Psoas muscle (tissue), 7 donors: ENCODE measurements at regions not wholly inside any gene's neighbourhood (a gene's known extent, or its start where the extent isn't known, plus 50 kb on each side); places are given as distances from the start of the nearest gene placed in this dataset.

ENCODE experiments used
- ATAC-seq, 4 donors: fragments of 200-7000 bp; cut with Tn5 transposase; one replicate each; pipeline ENCODE4 v1.9.1; 2020; ENCODE audit warnings: moderate library complexity in 3 of 4, mild to moderate bottlenecking in 2 of 4
- DNase-seq, 2 donors: peaks; one replicate each; pipeline ENCODE4 v3.0.0-alpha.2; 2020
- H3K27ac ChIP-seq: fragments of 200-600 bp; one replicate; pipeline ENCODE4 v1.8.0; 2022
- H3K27me3 ChIP-seq, 3 donors: fragments of 200-600 bp in 1 of 3; one replicate each; pipeline versions ENCODE4 v1.6.1 to v1.8.0; 2013 to 2022; ENCODE audit warnings: low read length in 2 of 3, mild to moderate bottlenecking in 2 of 3, moderate library complexity in 1 of 3; ENCODE audit not compliant: insufficient read depth in 3 of 3
- H3K36me3 ChIP-seq, 2 donors: fragments of 200-600 bp in 1 of 2; one replicate each; pipeline versions ENCODE4 v1.6.1 to v1.8.0; 2013 to 2022; ENCODE audit warnings: low read depth in 1 of 2, mild to moderate bottlenecking in 1 of 2, moderate library complexity in 1 of 2; ENCODE audit not compliant: insufficient read depth in 1 of 2
- H3K4me1 ChIP-seq: fragments of 200-600 bp; one replicate; pipeline ENCODE4 v1.8.0; 2022
- H3K4me3 ChIP-seq: fragments of 200-600 bp; one replicate; pipeline ENCODE4 v1.8.0; 2022; ENCODE audit warnings: mild to moderate bottlenecking
- H3K9me3 ChIP-seq: fragments of 200-600 bp; one replicate; pipeline ENCODE4 v1.8.0; 2022
- WGBS, 3 donors: extraction: QIAGEN DNeasy Blood & Tissue Kit; methylation state at CpG; one replicate each; pipeline versions ENCODE4 v1.1.6 to v1.1.7; 2013; 5-methylcytosine and 5-hydroxymethylcytosine counted together
- intact Hi-C, 2 donors: fragments of 100-400 bp; cut with DNase I; formaldehyde crosslinking; loops; one replicate each; pipeline versions ENCODE4 v1.11.0 to v1.14.2; 2022
- TF ChIP-seq, protein P1 (sequence below): fragments of 200-600 bp; IDR thresholded peaks from one replicate; pipeline ENCODE4 v1.8.0; 2022; ENCODE audit warnings: antibody characterized with exemption
- donor health status: healthy with polysubstance abuse.
- donor health status: DM: no; HTN: no; CAD: no; lungs with moderate emphysema.
- donor health status: Bipolar disorder and iron deficiency.
- donor health status: healthy.
- donor health status: DM: yes; HTN: yes; CAD: no.
- donor health status: DM: no; HTN: no; CAD: no.
- donor health status: DM: yes; HTN: yes; CAD: no.

DNA sequence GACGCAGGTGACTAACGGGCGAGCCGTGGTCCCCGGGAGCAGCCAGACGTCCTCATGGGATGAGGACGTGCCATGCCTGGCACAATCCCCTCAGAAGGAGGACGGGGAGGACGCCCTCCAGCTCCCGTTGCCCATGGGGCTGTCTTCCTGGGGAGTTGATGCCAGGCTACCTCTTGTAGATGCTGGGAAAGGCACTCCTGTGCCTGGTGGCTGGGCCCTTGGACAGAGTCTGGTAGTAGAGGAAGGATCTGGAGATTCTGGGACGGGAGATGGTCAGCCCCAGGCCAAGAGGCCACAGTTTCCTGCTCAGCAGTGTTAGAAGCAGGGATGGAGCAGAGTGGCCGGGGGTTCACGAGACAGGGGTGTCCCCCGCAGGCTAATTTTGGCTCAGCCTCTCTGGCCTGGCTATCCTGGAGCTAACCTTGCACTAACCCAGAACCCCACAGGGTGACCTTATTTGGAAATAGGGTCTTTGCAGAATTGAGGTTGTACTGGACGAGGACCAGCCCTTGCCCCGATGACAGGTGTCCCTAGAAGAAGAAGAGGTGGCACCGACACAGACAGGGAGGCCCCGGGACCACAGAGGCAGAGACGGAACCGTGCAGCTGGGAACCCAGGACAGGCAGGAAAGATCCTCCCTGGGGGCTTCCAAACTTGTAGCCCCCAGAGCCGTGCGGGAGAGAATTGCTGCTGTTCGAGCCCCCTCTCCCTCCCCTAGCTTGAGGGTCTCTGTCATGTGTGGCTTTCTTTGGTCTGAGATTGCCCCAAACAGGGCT, 50.1 kb upstream of the ADRA2C start:
- Histone ChIP-seq H3K4me3 (no peak overlapping the region), H3K27me3 (peaks cover 0 to 53% (median 7%) of the 10 kb centered on the region in 3 donors), H3K36me3 (no peaks in the 10 kb centered on the region), H3K4me1 (no peaks in the 10 kb centered on the region), H3K9me3 (no peaks in the 10 kb centered on the region), H3K27ac (no peak overlapping the region)
- DNase-seq (peak in 1 of 2 donors; percentile 25), ATAC-seq (no peak)
- 69 to 76% (median 71%) methylated on average over 23 of the region's 23 CpGs for WGBS, 3 donors
- TF ChIP-seq, protein P1, sequence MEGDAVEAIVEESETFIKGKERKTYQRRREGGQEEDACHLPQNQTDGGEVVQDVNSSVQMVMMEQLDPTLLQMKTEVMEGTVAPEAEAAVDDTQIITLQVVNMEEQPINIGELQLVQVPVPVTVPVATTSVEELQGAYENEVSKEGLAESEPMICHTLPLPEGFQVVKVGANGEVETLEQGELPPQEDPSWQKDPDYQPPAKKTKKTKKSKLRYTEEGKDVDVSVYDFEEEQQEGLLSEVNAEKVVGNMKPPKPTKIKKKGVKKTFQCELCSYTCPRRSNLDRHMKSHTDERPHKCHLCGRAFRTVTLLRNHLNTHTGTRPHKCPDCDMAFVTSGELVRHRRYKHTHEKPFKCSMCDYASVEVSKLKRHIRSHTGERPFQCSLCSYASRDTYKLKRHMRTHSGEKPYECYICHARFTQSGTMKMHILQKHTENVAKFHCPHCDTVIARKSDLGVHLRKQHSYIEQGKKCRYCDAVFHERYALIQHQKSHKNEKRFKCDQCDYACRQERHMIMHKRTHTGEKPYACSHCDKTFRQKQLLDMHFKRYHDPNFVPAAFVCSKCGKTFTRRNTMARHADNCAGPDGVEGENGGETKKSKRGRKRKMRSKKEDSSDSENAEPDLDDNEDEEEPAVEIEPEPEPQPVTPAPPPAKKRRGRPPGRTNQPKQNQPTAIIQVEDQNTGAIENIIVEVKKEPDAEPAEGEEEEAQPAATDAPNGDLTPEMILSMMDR = no peak
- intact Hi-C loops = no loop called here

DNA sequence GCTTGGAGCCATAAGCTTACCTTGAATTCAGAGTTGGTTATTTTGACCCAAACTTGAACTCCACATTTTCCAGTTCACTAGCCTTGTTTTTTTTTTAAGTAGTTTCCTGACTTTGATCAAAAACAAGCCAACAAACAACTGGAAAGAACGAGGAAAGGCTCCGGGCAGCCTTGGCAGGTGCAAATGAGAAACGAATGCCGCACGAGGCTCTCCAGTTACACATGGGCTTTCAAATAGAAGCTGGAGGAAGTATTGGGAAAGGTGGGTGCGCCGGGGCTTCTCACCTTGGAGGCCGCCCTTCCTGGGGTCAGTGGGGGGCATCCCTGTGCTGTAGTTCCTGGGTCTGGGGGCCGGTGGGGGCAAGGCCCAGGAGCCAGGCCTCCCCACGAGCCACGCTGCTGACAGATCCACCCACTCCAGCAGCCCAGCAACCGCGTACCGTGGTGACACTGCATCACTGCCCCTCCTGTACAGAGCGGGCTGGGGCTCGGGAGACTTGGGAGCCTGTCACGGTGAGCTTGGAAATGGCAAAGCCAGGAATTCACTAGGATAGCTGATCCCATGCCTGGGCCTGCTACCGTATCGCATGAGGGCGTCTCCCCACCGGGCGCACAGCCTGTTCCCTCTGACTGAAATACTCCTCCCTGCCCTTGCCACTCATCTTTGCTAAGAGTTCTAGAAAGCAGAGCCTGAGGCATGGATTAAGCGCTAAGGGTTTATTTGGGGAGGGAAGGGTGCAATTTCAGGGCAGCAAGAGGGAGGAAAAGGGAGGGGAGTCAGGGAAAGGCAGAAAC, 50.9 kb upstream of the ADRA2C start:
- H3K4me1 ChIP-seq = no peaks in the 10 kb centered on the region
- TF ChIP-seq, protein P1 = no peak
- 39 to 44% (median 40%) methylated on average over 23 of the region's 23 CpGs for WGBS, 3 donors
- no peak overlapping the region for H3K27ac ChIP-seq
- ATAC-seq = peak in 1 of 4 donors; percentile 27
- H3K9me3 ChIP-seq = no peaks in the 10 kb centered on the region
- intact Hi-C loops = no loop called here
- peak in 1 of 2 donors; percentile 41 for DNase-seq
- H3K4me3 ChIP-seq = no peak overlapping the region
- H3K36me3 ChIP-seq = no peaks in the 10 kb centered on the region
- H3K27me3 ChIP-seq = peaks cover 0 to 51% (median 7%) of the 10 kb centered on the region in 3 donors

DNA sequence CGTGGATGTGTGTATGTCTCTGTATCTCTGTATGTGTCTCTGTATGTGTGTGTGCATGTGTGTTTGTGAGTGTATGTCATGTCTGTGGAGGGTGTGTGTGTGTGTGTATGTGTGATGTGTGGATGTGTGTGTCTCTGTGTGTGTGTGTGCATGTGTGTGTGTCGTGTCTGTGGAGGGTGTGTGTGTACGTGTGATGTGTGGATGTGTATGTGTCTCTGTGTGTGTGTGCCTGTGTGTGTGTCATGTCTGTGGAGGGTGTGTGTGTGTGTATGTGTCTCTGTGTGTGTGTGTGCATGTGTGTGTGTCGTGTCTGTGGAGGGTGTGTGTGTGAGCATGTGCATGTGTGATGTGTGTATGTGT, 51.6 kb upstream of the ADRA2C start:
- H3K27me3 ChIP-seq = peaks cover 0 to 46% (median 7%) of the 10 kb centered on the region in 3 donors
- intact Hi-C loops = no loop called here
- 85 to 91% (median 88%) methylated on average over 4 of the region's 4 CpGs for WGBS, 3 donors

DNA sequence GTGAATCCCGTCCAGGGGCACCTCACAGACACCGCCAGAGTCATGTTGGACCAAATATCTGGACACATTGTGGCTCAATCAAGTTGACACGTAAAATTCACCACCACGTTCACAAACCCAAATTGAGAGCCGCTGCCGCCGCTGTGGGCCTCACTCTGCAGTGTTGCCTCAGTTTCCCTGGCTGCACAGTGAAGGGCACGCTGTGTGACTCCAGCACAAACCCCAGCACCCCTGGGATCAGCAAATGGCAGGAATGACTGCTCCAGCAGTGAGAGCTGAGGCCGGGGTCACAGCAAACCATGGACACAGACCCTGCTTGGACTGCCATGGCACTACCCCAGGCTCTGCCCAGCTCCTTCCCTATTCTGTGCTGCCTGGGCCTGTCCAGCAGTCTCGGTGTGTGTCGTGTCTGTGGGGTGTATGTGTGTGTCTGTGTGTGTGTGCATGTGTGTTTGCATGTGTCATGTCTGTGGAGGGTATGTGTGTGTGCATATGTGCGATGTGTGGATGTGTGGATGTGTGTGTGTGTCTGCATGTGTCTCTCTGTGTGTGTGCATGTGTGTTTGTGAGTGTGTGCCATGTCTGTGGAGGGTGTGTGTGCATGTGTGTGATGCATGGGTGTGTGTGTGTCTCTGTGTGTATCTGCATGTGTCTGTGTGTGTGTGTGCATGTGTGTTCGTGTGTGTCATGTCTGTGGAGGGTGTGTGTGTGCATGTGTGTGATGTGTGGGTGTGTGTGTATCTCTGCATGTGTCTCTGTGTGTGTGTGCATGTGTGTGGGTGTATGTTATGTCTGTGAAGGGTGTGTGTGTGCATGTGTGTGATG, 52.2 kb upstream of the ADRA2C start:
- H3K4me3 ChIP-seq = no peak overlapping the region
- intact Hi-C loops = no loop called here
- no peak overlapping the region for H3K27ac ChIP-seq
- TF ChIP-seq, protein P1 = no peak
- H3K27me3 ChIP-seq = peaks cover 0 to 46% (median 7%) of the 10 kb centered on the region in 3 donors
- H3K9me3 ChIP-seq = no peaks in the 10 kb centered on the region
- H3K36me3 ChIP-seq = no peaks in the 10 kb centered on the region
- peak in 1 of 2 donors; percentile 30 for DNase-seq
- ATAC-seq = no peak
- 92 to 93% (median 92%) methylated on average over 13 of the region's 13 CpGs for WGBS, 3 donors
- H3K4me1 ChIP-seq = no peaks in the 10 kb centered on the region

More for the DNA sequence above, 51.6 kb upstream of the ADRA2C start:
- no peak overlapping the region for H3K4me3 ChIP-seq
- DNase-seq (no peak), ATAC-seq (no peak)
- TF ChIP-seq, protein P1 = no peak
- H3K4me1 ChIP-seq = no peaks in the 10 kb centered on the region
- H3K9me3 ChIP-seq = no peaks in the 10 kb centered on the region
- H3K27ac ChIP-seq = no peak overlapping the region
- H3K36me3 ChIP-seq = no peaks in the 10 kb centered on the region
